GM12878 (cell line): ENCODE measurements at regions not wholly inside any gene's neighbourhood (a gene's known extent, or its start where the extent isn't known, plus 50 kb on each side); places are given as distances from the start of the nearest gene placed in this dataset.

Experiments
- ATAC-seq: fragments of 200-7000 bp; cut with Tn5 transposase; 3 replicates; pipeline ENCODE4 v1.9.1; 2020; ENCODE audit warnings: mild to moderate bottlenecking, moderate library complexity
- BruUV-seq: library from RNA; stranded (reverse); fragments of 400-500 nt; replicated peaks from 2 replicates; lab custom pipeline; 2021; lab: Mats Ljungman, UMichigan
- CTCF ChIA-PET: fragments of 300-600 bp; sonication (Branson Sonifier 250); formaldehyde crosslinking; extraction: SDS; loops from one replicate; lab custom pipeline; 2021; ENCODE audit warnings: inconsistent platforms; lab: Yijun Ruan, JAX
- POLR2A ChIA-PET: fragments of 350-600 bp; formaldehyde crosslinking; extraction: SDS; loops from one replicate; lab custom pipeline; 2021; ENCODE audit warnings: inconsistent platforms; lab: Charles Lee
- RAD21 ChIA-PET: fragments of 300-600 bp; sonication (Branson Sonifier 250); formaldehyde crosslinking; loops from one replicate; lab custom pipeline; 2023; ENCODE audit warnings: antibody characterized with exemption; ENCODE audit not compliant: unreplicated experiment; lab: Charles Lee
- SMC1A ChIA-PET: fragments of 300-600 bp; sonication (Branson Sonifier 250); formaldehyde crosslinking; loops from one replicate; lab custom pipeline; 2023; ENCODE audit not compliant: unreplicated experiment, uncharacterized antibody; lab: Charles Lee
- DNase-seq: peaks from one replicate; pipeline ENCODE4 v3.0.0-alpha.2; 2011; ENCODE audit warnings: low read depth, low spot score
- FAIRE-seq: peaks from 3 replicates; lab custom pipeline; 2011; peaks lifted over from hg19 to GRCh38; lab: Jason Lieb, UNC
- H2AFZ ChIP-seq: 2 replicates; pipeline ENCODE4 v1.6.0; 2011; ENCODE audit warnings: low read depth, low read length, control low read depth; ENCODE audit not compliant: control insufficient read depth
- H3K27ac ChIP-seq: 2 replicates; pipeline ENCODE4 v1.5.1; 2011; ENCODE audit warnings: control low read depth; ENCODE audit not compliant: control insufficient read depth, insufficient read depth
- H3K27me3 ChIP-seq, 2 experiments: replicated peaks in 1 of 2; 2 replicates each; pipeline versions ENCODE4 v1.6.0 to v1.6.1; 2011; ENCODE audit warnings: low read length in 1 of 2; ENCODE audit not compliant: control insufficient read depth in 2 of 2, insufficient read depth in 2 of 2
- H3K36me3 ChIP-seq, 2 experiments: 2 replicates each; pipeline ENCODE4 v1.5.1; 2011; ENCODE audit warnings: low read length in 1 of 2; ENCODE audit not compliant: control insufficient read depth in 2 of 2, insufficient read depth in 2 of 2
- H3K4me1 ChIP-seq: 2 replicates; pipeline ENCODE4 v1.6.1; 2011; ENCODE audit warnings: mild to moderate bottlenecking, low read length, moderate library complexity, mixed read lengths; ENCODE audit not compliant: control insufficient read depth, insufficient read depth
- H3K4me2 ChIP-seq: 2 replicates; pipeline ENCODE4 v1.6.0; 2011; ENCODE audit warnings: control low read depth; ENCODE audit not compliant: control insufficient read depth, insufficient read depth
- H3K4me3 ChIP-seq: fragments of 200-600 bp; sonication (generic); 2 replicates; pipeline ENCODE4 v1.5.1; 2016
- H3K79me2 ChIP-seq: 2 replicates; pipeline ENCODE4 v1.6.0; 2011; ENCODE audit warnings: low read length; ENCODE audit not compliant: control insufficient read depth, insufficient read depth
- H3K9ac ChIP-seq: 2 replicates; pipeline ENCODE4 v1.8.0; 2011; ENCODE audit warnings: low read length, control low read depth, mixed read lengths; ENCODE audit not compliant: control insufficient read depth, insufficient read depth
- H3K9me3 ChIP-seq: replicated peaks from 3 replicates; pipeline ENCODE4 v1.5.1; 2011; ENCODE audit warnings: mild to moderate bottlenecking, low read length; ENCODE audit not compliant: control insufficient read depth, insufficient read depth
- H4K20me1 ChIP-seq: 2 replicates; pipeline ENCODE4 v1.6.0; 2011; ENCODE audit not compliant: control insufficient read depth, insufficient read depth
- BMI1 ChIP-seq: fragments of 450-650 bp; IDR thresholded peaks from 2 replicates; pipeline ENCODE4 v1.6.1; 2016; ENCODE audit warnings: mild to moderate bottlenecking, moderate library complexity, borderline replicate concordance
- IRF4 ChIP-seq: IDR thresholded peaks from 2 replicates; pipeline ENCODE4 v1.6.1; 2011; ENCODE audit warnings: low read depth, low read length
- NRF1 ChIP-seq: conservative IDR thresholded peaks from 2 replicates; pipeline ENCODE4 v1.6.1; 2011; ENCODE audit warnings: mild to moderate bottlenecking, low read depth, low read length, improper control_type of control experiment
- POLR2A ChIP-seq: IDR thresholded peaks from 2 replicates; pipeline ENCODE4 v1.6.1; 2011; ENCODE audit warnings: low read depth, mild to moderate bottlenecking, low read length
- SUZ12 ChIP-seq: fragments of 200-600 bp; sonication (generic); IDR thresholded peaks from one replicate; pipeline ENCODE4 v1.6.1; 2018; ENCODE audit warnings: antibody characterized with exemption, mild to moderate bottlenecking; ENCODE audit not compliant: unreplicated experiment
- ZNF207 ChIP-seq: fragments of 450-650 bp; IDR thresholded peaks from 2 replicates; pipeline ENCODE4 v1.6.1; 2014; ENCODE audit warnings: antibody characterized with exemption, mild to moderate bottlenecking, borderline replicate concordance
- ZNF217 ChIP-seq: fragments of 450-650 bp; IDR thresholded peaks from 2 replicates; pipeline ENCODE4 v1.6.1; 2017; ENCODE audit warnings: antibody characterized with exemption, mild to moderate bottlenecking
- WGBS: methylation state at CpG from one replicate; pipeline ENCODE4 v1.1.6; 2016; ENCODE audit warnings: low lambda C conversion rate; ENCODE audit not compliant: insufficient replicate concordance, insufficient coverage; ENCODE audit errors: missing lambda C conversion rate; 5-methylcytosine and 5-hydroxymethylcytosine counted together
- in situ Hi-C: fragments of 300-500 bp; cut with MboI; formaldehyde crosslinking; loops from 9 replicates; pipeline ENCODE4 v1.14.3; 2018; ENCODE audit warnings: mixed read lengths
- intact Hi-C: fragments of 100-400 bp; cut with micrococcal nuclease; formaldehyde crosslinking; loops from one replicate; pipeline ENCODE4 v1.14.2; 2022; ENCODE audit not compliant: unreplicated experiment
- TF ChIP-seq, protein P1 (sequence below): fragments of 450-650 bp; IDR thresholded peaks from 2 replicates; pipeline ENCODE4 v1.6.1; 2014; ENCODE audit warnings: mild to moderate bottlenecking
- TF ChIP-seq, protein P2 (sequence below): fragments of 450-650 bp; IDR thresholded peaks from 2 replicates; pipeline ENCODE4 v1.6.1; 2018; ENCODE audit warnings: mild to moderate bottlenecking, low read depth, moderate library complexity; ENCODE audit not compliant: partially characterized antibody

DNA sequence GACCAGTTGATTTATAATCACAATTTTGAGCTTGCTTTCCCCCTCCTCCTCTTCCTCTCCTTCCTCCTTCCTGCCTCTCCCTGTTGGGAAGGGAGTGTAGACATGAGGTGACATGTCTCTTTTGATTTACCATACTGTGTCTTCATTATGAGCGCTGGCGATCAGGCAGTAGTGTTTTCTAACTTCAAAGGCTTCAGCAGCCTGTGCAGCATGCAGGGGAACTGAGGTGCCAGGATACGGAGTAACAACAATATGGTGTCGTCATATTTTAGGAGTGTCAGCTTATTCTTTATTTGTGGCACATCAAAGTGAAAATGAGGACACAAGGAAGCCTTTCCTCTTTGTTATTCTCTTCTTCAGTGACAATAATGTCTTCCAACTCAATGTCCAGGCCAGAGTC, 864.2 kb downstream of the SLC4A3 start:
- ChIA-PET POLR2A (no interaction called here), RAD21 (no interaction called here), CTCF (no interaction called here), SMC1A (interaction anchor here (1.0 kb wide), 1 partner anchor 10 kb away, joined by 3 read pairs; no protein-coding TSS in a partner anchor)
- H2AFZ ChIP-seq: no peak overlapping the region
- no peak for DNase-seq
- H3K4me1 ChIP-seq: no peaks in the 10 kb centered on the region
- no peaks in the 10 kb centered on the region for H3K9me3 ChIP-seq
- H3K9ac ChIP-seq: no peak overlapping the region
- H3K4me3 ChIP-seq: no peak overlapping the region
- ATAC-seq: no peak
- no peaks in the 10 kb centered on the region for H4K20me1 ChIP-seq
- BruUV-seq: no TSS peak
- no peaks in the 10 kb centered on the region for H3K36me3 ChIP-seq
- H3K79me2 ChIP-seq: no peaks in the 10 kb centered on the region
- WGBS: 36% methylated on average over 4 of the region's 4 CpGs
- H3K4me2 ChIP-seq: no peak overlapping the region
- intact Hi-C loops: no loop called here
- TF ChIP-seq POLR2A: no peak
- TF ChIP-seq NRF1: no peak
- TF ChIP-seq, protein P1, sequence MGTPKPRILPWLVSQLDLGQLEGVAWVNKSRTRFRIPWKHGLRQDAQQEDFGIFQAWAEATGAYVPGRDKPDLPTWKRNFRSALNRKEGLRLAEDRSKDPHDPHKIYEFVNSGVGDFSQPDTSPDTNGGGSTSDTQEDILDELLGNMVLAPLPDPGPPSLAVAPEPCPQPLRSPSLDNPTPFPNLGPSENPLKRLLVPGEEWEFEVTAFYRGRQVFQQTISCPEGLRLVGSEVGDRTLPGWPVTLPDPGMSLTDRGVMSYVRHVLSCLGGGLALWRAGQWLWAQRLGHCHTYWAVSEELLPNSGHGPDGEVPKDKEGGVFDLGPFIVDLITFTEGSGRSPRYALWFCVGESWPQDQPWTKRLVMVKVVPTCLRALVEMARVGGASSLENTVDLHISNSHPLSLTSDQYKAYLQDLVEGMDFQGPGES: no peak
- TF ChIP-seq ZNF217: no peak
- no peak for TF ChIP-seq ZNF207
- TF ChIP-seq, protein P2, sequence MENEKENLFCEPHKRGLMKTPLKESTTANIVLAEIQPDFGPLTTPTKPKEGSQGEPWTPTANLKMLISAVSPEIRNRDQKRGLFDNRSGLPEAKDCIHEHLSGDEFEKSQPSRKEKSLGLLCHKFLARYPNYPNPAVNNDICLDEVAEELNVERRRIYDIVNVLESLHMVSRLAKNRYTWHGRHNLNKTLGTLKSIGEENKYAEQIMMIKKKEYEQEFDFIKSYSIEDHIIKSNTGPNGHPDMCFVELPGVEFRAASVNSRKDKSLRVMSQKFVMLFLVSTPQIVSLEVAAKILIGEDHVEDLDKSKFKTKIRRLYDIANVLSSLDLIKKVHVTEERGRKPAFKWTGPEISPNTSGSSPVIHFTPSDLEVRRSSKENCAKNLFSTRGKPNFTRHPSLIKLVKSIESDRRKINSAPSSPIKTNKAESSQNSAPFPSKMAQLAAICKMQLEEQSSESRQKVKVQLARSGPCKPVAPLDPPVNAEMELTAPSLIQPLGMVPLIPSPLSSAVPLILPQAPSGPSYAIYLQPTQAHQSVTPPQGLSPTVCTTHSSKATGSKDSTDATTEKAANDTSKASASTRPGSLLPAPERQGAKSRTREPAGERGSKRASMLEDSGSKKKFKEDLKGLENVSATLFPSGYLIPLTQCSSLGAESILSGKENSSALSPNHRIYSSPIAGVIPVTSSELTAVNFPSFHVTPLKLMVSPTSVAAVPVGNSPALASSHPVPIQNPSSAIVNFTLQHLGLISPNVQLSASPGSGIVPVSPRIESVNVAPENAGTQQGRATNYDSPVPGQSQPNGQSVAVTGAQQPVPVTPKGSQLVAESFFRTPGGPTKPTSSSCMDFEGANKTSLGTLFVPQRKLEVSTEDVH: no peak
- no peak for TF ChIP-seq BMI1
- no peak for TF ChIP-seq SUZ12
- TF ChIP-seq IRF4: no peak
- H3K27me3 ChIP-seq: no peaks in the 10 kb centered on the region
- no peak overlapping the region for H3K27ac ChIP-seq
- no peak for FAIRE-seq
- in situ Hi-C loops: no loop called here
